GM23248 (cell line): ENCODE measurements at regions not wholly inside any gene's neighbourhood (a gene's known extent, or its start where the extent isn't known, plus 50 kb on each side); places are given as distances from the start of the nearest gene placed in this dataset.

Experiments
- EZH2 ChIP-seq: fragments of 200-600 bp; sonication (generic); IDR thresholded peaks from 2 replicates; pipeline ENCODE4 v1.6.1; 2018; ENCODE audit warnings: antibody characterized with exemption, mild to moderate bottlenecking; ENCODE audit not compliant: insufficient read depth, poor library complexity, severe bottlenecking
- EZH2phosphoT487 ChIP-seq: fragments of 200-600 bp; sonication (generic); IDR thresholded peaks from 2 replicates; pipeline ENCODE4 v1.6.1; 2018; ENCODE audit warnings: antibody characterized with exemption, moderate library complexity, mild to moderate bottlenecking, low read depth; ENCODE audit not compliant: insufficient read depth

- TF ChIP-seq EZH2phosphoT487 = no peak
- no peak for TF ChIP-seq EZH2
These were observed 75.2 kb upstream of the KIRREL3 start for GRCh38 chr11:127075758-127076157.
